Adrenal gland (tissue), 5 donors: ENCODE measurements at regions not wholly inside any gene's neighbourhood (a gene's known extent, or its start where the extent isn't known, plus 50 kb on each side); places are given as distances from the start of the nearest gene placed in this dataset.

Source experiments
- CTCF ChIP-seq, 6 experiments: fragments of 450-650 bp in 4 of 6; fragments of 200-600 bp in 2 of 6; sonication (generic) in 1 of 6; IDR thresholded peaks; 1 replicate in 5 of 6; 2 replicates in 1 of 6; pipeline versions ENCODE4 v1.5.1 to v1.8.0; 2016 to 2021; ENCODE audit warnings: antibody characterized with exemption in 6 of 6, mild to moderate bottlenecking in 2 of 6, moderate library complexity in 1 of 6
- POLR2A ChIP-seq, 2 donors: fragments of 450-650 bp; IDR thresholded peaks; one replicate each; pipeline ENCODE4 v1.6.1; 2017; ENCODE audit warnings: antibody characterized with exemption in 2 of 2, mild to moderate bottlenecking in 2 of 2, moderate library complexity in 1 of 2
- donor health status: DM: no; HTN: no; CAD: no.

- TF ChIP-seq CTCF (IDR thresholded peaks at IDR 0.05): no peak
- TF ChIP-seq POLR2A (IDR thresholded peaks at IDR 0.05): no peak
Observed at GRCh38 chr2:128834207-128834879, 515.7 kb upstream of the HS6ST1 start.
